ENCODE measurements at regions not wholly inside any gene's neighbourhood (a gene's known extent, or its start where the extent isn't known, plus 50 kb on each side); places are given as distances from the start of the nearest gene placed in this dataset.

GRCh38 chr4:171448919-171449481 is 364.2 kb upstream of the GALNTL6 start:
- no peaks in the 10 kb centered on the region for H4K20me1 ChIP-seq (ENCODE audit: control insufficient read depth, insufficient read depth, low read length, poor library complexity, severe bottlenecking)
- H3K4me1 ChIP-seq (ENCODE audit: control insufficient read depth in 2 of 2, insufficient read depth in 2 of 2, low read length in 2 of 2), result no peaks in the 10 kb centered on the region
- no peaks in the 10 kb centered on the region for H3K9me3 ChIP-seq (ENCODE audit: control extremely low read depth in 1 of 3, control insufficient read depth in 2 of 3, insufficient read depth in 1 of 3, low read length in 2 of 3)
- no CpG with 5 or more reads among the region's 2 CpGs for WGBS (ENCODE audit: insufficient coverage)
- CTCF ChIA-PET, result no interaction called here
- no peak overlapping the region for H3K4me2 ChIP-seq (replicated peaks; ENCODE audit: low read depth, low read length, poor library complexity, severe bottlenecking)
- POLR2A ChIA-PET, result no interaction called here
- H2AFZ ChIP-seq (ENCODE audit: insufficient read depth, low read depth, low read length, poor library complexity, severe bottlenecking), result no peak overlapping the region
- H3K4me3 ChIP-seq (ENCODE audit: control extremely low read depth in 1 of 5, extremely low read depth in 1 of 5, insufficient read depth in 1 of 5, low read depth in 2 of 5, low read length in 4 of 5), result no peak overlapping the region
- no peak for ATAC-seq (ENCODE audit: low read depth)
- Mint-ChIP-seq H3K4me3 (no peak overlapping the region), H3K4me1 (no peaks in the 10 kb centered on the region), H3K27me3 (no peaks in the 10 kb centered on the region), H3K27ac (no peak overlapping the region), H3K9me3 (ENCODE audit: insufficient read depth) (no peaks in the 10 kb centered on the region)
- no peaks in the 10 kb centered on the region for H3K27me3 ChIP-seq (replicated peaks in 1 of 4; ENCODE audit: control extremely low read depth in 1 of 4, control insufficient read depth in 3 of 4, insufficient read depth in 4 of 4, low read length in 3 of 4)
- intact Hi-C loops (cut with micrococcal nuclease), result no loop called here
- DNase-seq, result no peak
- no peak overlapping the region for H3K27ac ChIP-seq (ENCODE audit: low read length in 2 of 2)
- TF ChIP-seq EZH2 (IDR thresholded peaks at IDR 0.05; ENCODE audit: borderline replicate concordance, insufficient read depth, low read depth, low read length, poor library complexity, severe bottlenecking) (no peak), CTCF (IDR thresholded peaks at IDR 0.05) (no peak)
- H3K9ac ChIP-seq (ENCODE audit: low read length), result no peak overlapping the region
- H3K79me2 ChIP-seq (ENCODE audit: control insufficient read depth, insufficient read depth, low read length), result no peaks in the 10 kb centered on the region
- no peaks in the 10 kb centered on the region for H3K36me3 ChIP-seq (replicated peaks in 1 of 2; ENCODE audit: control extremely low read depth in 1 of 2, control insufficient read depth in 1 of 2, extremely low read depth in 1 of 2, insufficient read depth in 2 of 2, low read length in 1 of 2)

- no peak overlapping the region for H3K27ac Mint-ChIP-seq
- WGBS (ENCODE audit: insufficient coverage), result no CpG with 5 or more reads among the region's 2 CpGs
- Histone ChIP-seq H3K27ac (ENCODE audit: low read length in 2 of 2) (no peak overlapping the region), H3K4me2 (replicated peaks; ENCODE audit: low read depth, low read length, poor library complexity, severe bottlenecking) (no peak overlapping the region), H3K4me3 (ENCODE audit: control extremely low read depth in 1 of 5, extremely low read depth in 1 of 5, insufficient read depth in 1 of 5, low read depth in 2 of 5, low read length in 4 of 5) (no peak overlapping the region), H3K9me3 (ENCODE audit: control extremely low read depth in 1 of 3, control insufficient read depth in 2 of 3, insufficient read depth in 1 of 3, low read length in 2 of 3) (no peaks in the 10 kb centered on the region), H4K20me1 (ENCODE audit: control insufficient read depth, insufficient read depth, low read length, poor library complexity, severe bottlenecking) (no peaks in the 10 kb centered on the region), H3K36me3 (replicated peaks in 1 of 2; ENCODE audit: control extremely low read depth in 1 of 2, control insufficient read depth in 1 of 2, extremely low read depth in 1 of 2, insufficient read depth in 2 of 2, low read length in 1 of 2) (no peaks in the 10 kb centered on the region), H3K79me2 (ENCODE audit: control insufficient read depth, insufficient read depth, low read length) (no peaks in the 10 kb centered on the region), H3K4me1 (ENCODE audit: control insufficient read depth in 2 of 2, insufficient read depth in 2 of 2, low read length in 2 of 2) (no peaks in the 10 kb centered on the region), H2AFZ (ENCODE audit: insufficient read depth, low read depth, low read length, poor library complexity, severe bottlenecking) (no peak overlapping the region), H3K27me3 (replicated peaks in 1 of 4; ENCODE audit: control extremely low read depth in 1 of 4, control insufficient read depth in 3 of 4, insufficient read depth in 4 of 4, low read length in 3 of 4) (no peaks in the 10 kb centered on the region), H3K9ac (ENCODE audit: low read length) (no peak overlapping the region)
- H3K9me3 Mint-ChIP-seq (ENCODE audit: insufficient read depth), result no peaks in the 10 kb centered on the region
- TF ChIP-seq CTCF (IDR thresholded peaks at IDR 0.05) (no peak), EZH2 (IDR thresholded peaks at IDR 0.05; ENCODE audit: borderline replicate concordance, insufficient read depth, low read depth, low read length, poor library complexity, severe bottlenecking) (no peak)
- intact Hi-C loops (cut with micrococcal nuclease), result no loop called here
- ChIA-PET CTCF (no interaction called here), POLR2A (no interaction called here)
- H3K4me1 Mint-ChIP-seq, result no peaks in the 10 kb centered on the region
- no peak for ATAC-seq (ENCODE audit: low read depth)
- H3K27me3 Mint-ChIP-seq, result no peaks in the 10 kb centered on the region
- DNase-seq, result no peak
- no peak overlapping the region for H3K4me3 Mint-ChIP-seq
Observed at GRCh38 chr4:171448358-171448757, 364.8 kb upstream of the GALNTL6 start.
